IMR-90 (cell line): ENCODE measurements at regions not wholly inside any gene's neighbourhood (a gene's known extent, or its start where the extent isn't known, plus 50 kb on each side); places are given as distances from the start of the nearest gene placed in this dataset.

ENCODE experiments used
- ATAC-seq: fragments of 200-7000 bp; cut with Tn5 transposase; 2 replicates; pipeline ENCODE4 v1.9.1; 2020; ENCODE audit warnings: low read depth, mild to moderate bottlenecking, moderate library complexity
- BruUV-seq: library from RNA; stranded (reverse); fragments of 400-500 nt; replicated peaks from 2 replicates; lab custom pipeline; 2021; lab: Mats Ljungman, UMichigan
- CTCF ChIA-PET: fragments of 300-600 bp; formaldehyde crosslinking; extraction: SDS; loops from one replicate; lab custom pipeline; 2021; ENCODE audit warnings: antibody characterized with exemption; lab: Yijun Ruan, JAX
- POLR2A ChIA-PET: fragments of 300-600 bp; sonication (Branson Sonifier 250); formaldehyde crosslinking; loops from one replicate; lab custom pipeline; 2022; ENCODE audit warnings: antibody characterized with exemption; ENCODE audit not compliant: unreplicated experiment; lab: Charles Lee
- DNase-seq: peaks from one replicate; pipeline ENCODE4 v3.0.0; 2013
- H2AFZ ChIP-seq: replicated peaks from 2 replicates; pipeline ENCODE3; 2013; ENCODE audit warnings: low read length, mild to moderate bottlenecking; ENCODE audit not compliant: poor library complexity
- H2AK5ac ChIP-seq: 2 replicates; pipeline ENCODE4 v1.6.1; 2013; ENCODE audit warnings: low read depth, low read length, inconsistent platforms
- H2AK9ac ChIP-seq: replicated peaks from 2 replicates; pipeline ENCODE3; 2013; ENCODE audit warnings: mild to moderate bottlenecking, low read depth, low read length, moderate library complexity; ENCODE audit not compliant: poor library complexity
- H2BK120ac ChIP-seq: 2 replicates; pipeline ENCODE4 v1.6.1; 2013; ENCODE audit warnings: low read depth, low read length, inconsistent platforms
- H2BK15ac ChIP-seq: 3 replicates; pipeline ENCODE4 v1.6.1; 2013; ENCODE audit warnings: low read depth, low read length, inconsistent platforms
- H2BK20ac ChIP-seq: 2 replicates; pipeline ENCODE4 v1.6.1; 2013; ENCODE audit warnings: low read depth, mild to moderate bottlenecking, inconsistent platforms, low read length, moderate library complexity
- H2BK5ac ChIP-seq: 2 replicates; pipeline ENCODE4 v1.6.1; 2013; ENCODE audit warnings: mild to moderate bottlenecking, low read depth, low read length, inconsistent platforms; ENCODE audit not compliant: poor library complexity, severe bottlenecking
- H3K14ac ChIP-seq: replicated peaks from 2 replicates; pipeline ENCODE4 v1.6.1; 2013; ENCODE audit warnings: low read depth, low read length, inconsistent platforms
- H3K18ac ChIP-seq: 2 replicates; pipeline ENCODE4 v1.6.1; 2013; ENCODE audit warnings: low read depth, low read length, control low read depth
- H3K23ac ChIP-seq: 2 replicates; pipeline ENCODE4 v1.6.1; 2013; ENCODE audit warnings: low read depth, low read length, inconsistent platforms
- H3K27ac ChIP-seq: 2 replicates; pipeline ENCODE4 v1.5.1; 2013; ENCODE audit warnings: mild to moderate bottlenecking, control low read depth, low read length; ENCODE audit not compliant: insufficient read depth
- H3K27me3 ChIP-seq: 2 replicates; pipeline ENCODE4 v1.6.1; 2013; ENCODE audit warnings: low read length; ENCODE audit not compliant: control insufficient read depth, insufficient read depth
- H3K36me3 ChIP-seq: 2 replicates; pipeline ENCODE4 v1.6.1; 2013; ENCODE audit warnings: low read length, mixed read lengths; ENCODE audit not compliant: control insufficient read depth, insufficient read depth
- H3K4ac ChIP-seq: 2 replicates; pipeline ENCODE4 v1.6.1; 2013; ENCODE audit warnings: low read depth, low read length, inconsistent platforms
- H3K4me1 ChIP-seq: 2 replicates; pipeline ENCODE4 v1.6.1; 2013; ENCODE audit warnings: low read length, mixed read lengths; ENCODE audit not compliant: control insufficient read depth, insufficient read depth
- H3K4me2 ChIP-seq: 2 replicates; pipeline ENCODE4 v1.6.1; 2013; ENCODE audit warnings: low read depth, mild to moderate bottlenecking, control low read depth, low read length, moderate library complexity
- H3K4me3 ChIP-seq: 2 replicates; pipeline ENCODE4 v1.5.1; 2013; ENCODE audit warnings: low read depth, mild to moderate bottlenecking, control low read depth, low read length, moderate library complexity; ENCODE audit not compliant: insufficient read depth
- H3K56ac ChIP-seq: 2 replicates; pipeline ENCODE4 v1.6.1; 2013; ENCODE audit warnings: low read length, inconsistent platforms; ENCODE audit not compliant: insufficient read depth; ENCODE audit errors: extremely low read depth
- H3K79me1 ChIP-seq, 2 experiments: 2 replicates each; pipeline ENCODE4 v1.6.1; 2013; ENCODE audit warnings: low read length in 2 of 2, inconsistent platforms in 1 of 2, low read depth in 1 of 2
- H3K9ac ChIP-seq: 2 replicates; pipeline ENCODE4 v1.6.1; 2013; ENCODE audit warnings: low read depth, low read length, control low read depth
- H3K9me1 ChIP-seq: 2 replicates; pipeline ENCODE4 v1.6.1; 2013; ENCODE audit warnings: low read length, inconsistent platforms; ENCODE audit not compliant: insufficient read depth
- H3K9me3 ChIP-seq: 2 replicates; pipeline ENCODE4 v1.6.1; 2013; ENCODE audit warnings: low read length; ENCODE audit not compliant: control insufficient read depth, insufficient read depth
- H4K20me1 ChIP-seq: 2 replicates; pipeline ENCODE4 v1.6.1; 2013; ENCODE audit warnings: low read length, inconsistent platforms; ENCODE audit not compliant: insufficient read depth
- H4K5ac ChIP-seq: 2 replicates; pipeline ENCODE4 v1.6.1; 2013; ENCODE audit warnings: mild to moderate bottlenecking, low read depth, low read length, control low read depth
- H4K8ac ChIP-seq, 2 experiments: 2 replicates each; pipeline ENCODE4 v1.6.1; 2013; ENCODE audit warnings: low read depth in 2 of 2, low read length in 2 of 2, control low read depth in 1 of 2, inconsistent platforms in 1 of 2
- H4K91ac ChIP-seq: 2 replicates; pipeline ENCODE4 v1.6.1; 2013; ENCODE audit warnings: low read depth, low read length, inconsistent platforms; ENCODE audit not compliant: insufficient read depth
- BHLHE40 ChIP-seq: fragments of 150-350 bp; IDR thresholded peaks from 2 replicates; pipeline ENCODE4 v1.6.1; 2016; ENCODE audit warnings: mild to moderate bottlenecking, low read depth, low read length
- CEBPB ChIP-seq: IDR thresholded peaks from 2 replicates; pipeline ENCODE4 v1.6.1; 2012; ENCODE audit warnings: low read depth, low read length, improper control_type of control experiment
- CHD1 ChIP-seq: IDR thresholded peaks from 2 replicates; pipeline ENCODE4 v1.6.1; 2012; ENCODE audit warnings: low read depth, low read length, improper control_type of control experiment
- CTCF ChIP-seq: conservative IDR thresholded peaks from 2 replicates; pipeline ENCODE4 v1.5.1; 2012; ENCODE audit warnings: mild to moderate bottlenecking, low read depth, low read length, improper control_type of control experiment
- ELK1 ChIP-seq: fragments of 150-350 bp; IDR thresholded peaks from 2 replicates; pipeline ENCODE4 v1.6.1; 2016; ENCODE audit warnings: low read depth, mild to moderate bottlenecking, low read length, moderate library complexity, borderline replicate concordance
- FOS ChIP-seq: fragments of 150-350 bp; IDR thresholded peaks from 2 replicates; pipeline ENCODE4 v1.6.1; 2016; ENCODE audit warnings: low read depth, low read length
- MAFK ChIP-seq: IDR thresholded peaks from 2 replicates; pipeline ENCODE4 v1.6.1; 2012; ENCODE audit warnings: low read depth, low read length, improper control_type of control experiment
- MAZ ChIP-seq: IDR thresholded peaks from 2 replicates; pipeline ENCODE4 v1.6.1; 2012; ENCODE audit warnings: low read depth, mild to moderate bottlenecking, low read length, improper control_type of control experiment, moderate library complexity, borderline replicate concordance
- MXI1 ChIP-seq: IDR thresholded peaks from 2 replicates; pipeline ENCODE4 v1.6.1; 2012; ENCODE audit warnings: low read depth, mild to moderate bottlenecking, low read length, moderate library complexity, borderline replicate concordance
- NFE2L2 ChIP-seq: fragments of 150-350 bp; IDR thresholded peaks from 2 replicates; pipeline ENCODE4 v1.6.1; 2016; ENCODE audit warnings: low read depth, mild to moderate bottlenecking, low read length
- POLR2A ChIP-seq: IDR thresholded peaks from 2 replicates; pipeline ENCODE4 v1.6.1; 2012; ENCODE audit warnings: mild to moderate bottlenecking, low read depth, low read length
- RAD21 ChIP-seq: IDR thresholded peaks from 2 replicates; pipeline ENCODE4 v1.6.1; 2012; ENCODE audit warnings: low read length, improper control_type of control experiment
- RCOR1 ChIP-seq: IDR thresholded peaks from 2 replicates; pipeline ENCODE4 v1.6.1; 2012; ENCODE audit warnings: mild to moderate bottlenecking, low read length, improper control_type of control experiment; ENCODE audit not compliant: insufficient replicate concordance
- RFX5 ChIP-seq: IDR thresholded peaks from 2 replicates; pipeline ENCODE4 v1.8.0; 2012; ENCODE audit warnings: low read depth, mild to moderate bottlenecking, low read length, moderate library complexity
- SMC3 ChIP-seq: fragments of 150-350 bp; IDR thresholded peaks from 2 replicates; pipeline ENCODE4 v1.6.1; 2016; ENCODE audit warnings: low read depth, mild to moderate bottlenecking, antibody characterized with exemption, low read length, moderate library complexity
- WGBS, 2 experiments: methylation state at CpG; one replicate each; pipeline versions ENCODE4 v1.1.5 to v1.1.7; 2013; ENCODE audit warnings: missing lambda C conversion rate in 2 of 2; ENCODE audit not compliant: insufficient read length in 1 of 2; ENCODE audit errors: extremely low coverage in 2 of 2; 5-methylcytosine and 5-hydroxymethylcytosine counted together
- dilution Hi-C: fragments of 300-500 bp; cut with HindIII; formaldehyde crosslinking; loops from one replicate; pipeline ENCODE4 v1.14.3; 2018; ENCODE audit warnings: low sequenced_read_pairs; ENCODE audit not compliant: unreplicated experiment
- in situ Hi-C: fragments of 300-500 bp; cut with MboI; formaldehyde crosslinking; loops from 3 replicates; pipeline ENCODE4 v1.14.3; 2019; ENCODE audit warnings: low sequenced_read_pairs, inconsistent platforms, mixed read lengths
- intact Hi-C: fragments of 100-400 bp; cut with micrococcal nuclease; formaldehyde crosslinking; loops from 2 replicates; pipeline ENCODE4 v1.10.0; 2022
- TF ChIP-seq, protein P1 (sequence below): fragments of 150-350 bp; IDR thresholded peaks from 2 replicates; pipeline ENCODE4 v1.6.1; 2017; ENCODE audit warnings: mild to moderate bottlenecking, antibody characterized with exemption, low read length, low read depth

GRCh38 chr12:39178837-39179236 lies 264.1 kb downstream of the KIF21A start:
- no peaks in the 10 kb centered on the region for H3K27me3 ChIP-seq
- H3K4me3 ChIP-seq: no peak overlapping the region
- H3K18ac ChIP-seq: no peak overlapping the region
- POLR2A ChIA-PET: no interaction called here
- H3K56ac ChIP-seq: no peak overlapping the region
- no peak overlapping the region for H2BK20ac ChIP-seq
- H4K91ac ChIP-seq: no peak overlapping the region
- intact Hi-C loops: no loop called here
- no peak overlapping the region for H2AK5ac ChIP-seq
- H3K36me3 ChIP-seq: no peaks in the 10 kb centered on the region
- H2AFZ ChIP-seq: no peak overlapping the region
- no CpG with 5 or more reads among the region's 1 CpG for WGBS, 2 experiments
- ATAC-seq: no peak
- in situ Hi-C loops: no loop called here
- no peak overlapping the region for H2BK5ac ChIP-seq
- H3K4me2 ChIP-seq: no peak overlapping the region
- no peak for TF ChIP-seq BHLHE40
- TF ChIP-seq RAD21: no peak
- TF ChIP-seq NFE2L2: no peak
- TF ChIP-seq MXI1: no peak
- TF ChIP-seq MAFK: no peak
- TF ChIP-seq POLR2A: no peak
- TF ChIP-seq MAZ: no peak
- no peak for TF ChIP-seq CTCF
- TF ChIP-seq RFX5: no peak
- no peak for TF ChIP-seq ELK1
- no peak for TF ChIP-seq CHD1
- TF ChIP-seq, protein P1, sequence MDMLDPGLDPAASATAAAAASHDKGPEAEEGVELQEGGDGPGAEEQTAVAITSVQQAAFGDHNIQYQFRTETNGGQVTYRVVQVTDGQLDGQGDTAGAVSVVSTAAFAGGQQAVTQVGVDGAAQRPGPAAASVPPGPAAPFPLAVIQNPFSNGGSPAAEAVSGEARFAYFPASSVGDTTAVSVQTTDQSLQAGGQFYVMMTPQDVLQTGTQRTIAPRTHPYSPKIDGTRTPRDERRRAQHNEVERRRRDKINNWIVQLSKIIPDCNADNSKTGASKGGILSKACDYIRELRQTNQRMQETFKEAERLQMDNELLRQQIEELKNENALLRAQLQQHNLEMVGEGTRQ: no peak
- TF ChIP-seq CEBPB: no peak
- TF ChIP-seq RCOR1: no peak
- TF ChIP-seq FOS: no peak
- no peak for TF ChIP-seq SMC3
- H2AK9ac ChIP-seq: no peak overlapping the region
- H4K20me1 ChIP-seq: no peaks in the 10 kb centered on the region
- H3K79me1 ChIP-seq: no peaks in the 10 kb centered on the region
- no peak overlapping the region for H3K9ac ChIP-seq
- H3K9me1 ChIP-seq: no peaks in the 10 kb centered on the region
- no peak overlapping the region for H2BK15ac ChIP-seq
- H3K23ac ChIP-seq: no peak overlapping the region
- no peak overlapping the region for H2BK120ac ChIP-seq
- no peak for DNase-seq
- H4K5ac ChIP-seq: no peak overlapping the region
- no peak overlapping the region for H3K27ac ChIP-seq
- H3K4ac ChIP-seq: no peak overlapping the region
- H3K4me1 ChIP-seq: no peaks in the 10 kb centered on the region
- H3K9me3 ChIP-seq: peaks cover 9% of the 10 kb centered on the region; the same call in 1 of the 2 replicates
- CTCF ChIA-PET: no interaction called here
- no peak overlapping the region for H4K8ac ChIP-seq
- dilution Hi-C loops: no loop called here
- no TSS peak for BruUV-seq
- no peak overlapping the region for H3K14ac ChIP-seq
